GM19463 (cell line): ENCODE measurements at regions not wholly inside any gene's neighbourhood (a gene's known extent, or its start where the extent isn't known, plus 50 kb on each side); places are given as distances from the start of the nearest gene placed in this dataset.

ENCODE experiments used
- ATAC-seq: cut with Tn5 transposase; IDR thresholded peaks from one replicate; pipeline ENCODE4 v1.9.1; 2021; ENCODE audit warnings: mild to moderate bottlenecking, moderate library complexity; ENCODE audit not compliant: unreplicated experiment

DNA sequence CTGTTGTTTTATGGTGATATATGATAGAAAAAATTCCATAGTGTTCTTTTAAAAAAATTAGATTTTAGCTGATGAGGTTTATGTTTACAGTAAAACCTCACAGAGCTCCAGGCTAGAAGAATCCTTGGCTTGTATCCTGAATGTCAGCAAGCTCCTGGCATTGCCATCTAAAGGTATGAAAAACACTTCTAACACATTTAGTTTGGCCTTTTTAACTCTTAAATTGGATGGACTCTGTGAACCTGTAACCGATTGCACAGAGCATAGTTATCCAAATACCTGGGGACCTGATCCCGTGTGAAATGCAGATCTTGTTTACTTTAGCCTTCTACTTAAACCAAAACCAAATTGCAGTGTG, 241.1 kb upstream of the DCN start:
- no peak for ATAC-seq

DNA sequence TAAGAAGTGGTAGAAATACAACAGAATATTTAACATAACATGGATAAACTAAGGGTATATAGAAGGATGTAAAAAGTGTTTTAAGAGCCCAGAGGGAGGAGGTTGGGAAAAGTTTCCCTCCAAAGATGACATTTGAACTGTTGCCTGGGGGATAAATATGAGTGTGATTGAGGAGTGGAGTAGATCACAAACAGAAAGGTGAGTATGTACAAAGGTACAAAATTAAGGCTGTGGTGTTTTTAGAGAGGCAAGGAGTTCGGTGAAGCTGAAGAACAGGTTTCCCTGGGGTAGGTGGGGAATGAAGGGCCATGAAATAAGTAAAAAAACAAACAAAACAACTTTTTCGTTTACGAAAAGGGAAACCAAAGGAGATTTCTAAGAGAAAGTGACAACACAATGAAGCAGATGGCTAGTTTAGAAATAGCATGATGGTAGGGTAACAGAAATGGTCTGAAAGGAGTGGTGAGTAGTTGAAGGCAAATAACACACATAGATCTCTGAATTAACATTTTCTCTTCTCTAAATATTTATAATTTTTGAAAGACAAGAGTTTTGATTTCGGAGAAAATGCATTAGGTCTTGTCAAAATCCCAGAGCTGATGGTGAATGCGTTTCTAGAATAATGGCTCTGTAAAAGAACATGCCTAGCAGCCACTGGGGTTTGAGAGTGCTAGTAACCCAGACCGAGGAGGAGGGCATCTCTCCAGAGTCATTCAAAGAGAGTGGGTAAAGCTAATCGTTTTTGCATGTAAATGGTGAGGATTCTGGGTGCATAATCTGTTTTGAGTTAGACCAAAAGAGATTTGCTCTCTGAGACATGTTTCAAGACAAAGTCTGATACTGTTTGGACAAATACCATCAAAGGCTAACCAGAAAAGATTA, 240.4 kb upstream of the DCN start:
- no peak for ATAC-seq

DNA sequence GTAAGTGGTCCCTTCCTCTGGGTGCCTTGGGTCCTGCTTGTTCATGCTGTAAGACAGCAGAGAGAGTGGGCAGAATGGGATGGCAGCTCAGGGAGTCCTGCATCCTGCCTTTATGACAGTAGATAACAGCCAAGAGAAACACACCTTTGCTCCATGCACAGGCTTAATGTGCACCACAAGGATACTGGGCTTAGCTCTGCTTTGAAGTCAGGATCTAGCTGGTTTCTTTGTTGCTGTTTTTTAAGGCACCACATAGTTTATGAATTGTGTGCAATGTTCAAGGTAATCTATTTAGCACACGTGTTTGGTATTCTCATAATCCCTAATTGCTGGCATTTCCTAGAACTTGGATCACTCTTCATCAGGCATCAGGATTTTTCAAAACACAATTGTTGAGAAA, 239.5 kb upstream of the DCN start:
- ATAC-seq, result no peak

DNA sequence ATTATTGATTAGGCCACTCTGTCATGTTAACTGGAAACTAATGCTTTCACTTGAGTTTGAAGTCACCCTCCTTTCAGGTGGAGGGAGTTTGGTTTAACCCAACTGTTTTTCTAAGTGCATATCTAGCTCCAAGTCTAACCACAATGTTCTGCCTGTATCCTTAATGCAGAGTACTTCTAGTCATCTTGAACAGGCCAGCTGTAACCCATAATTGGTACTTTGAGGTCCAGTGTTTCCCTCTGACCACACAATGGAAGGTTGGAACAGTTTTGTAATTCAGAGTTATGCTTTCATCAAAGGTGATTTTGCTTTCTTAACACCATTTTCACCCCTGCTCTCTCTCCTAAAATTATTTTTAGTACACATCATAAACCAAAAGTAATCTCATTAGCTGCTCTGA, 237.2 kb upstream of the DCN start:
- no peak for ATAC-seq

DNA sequence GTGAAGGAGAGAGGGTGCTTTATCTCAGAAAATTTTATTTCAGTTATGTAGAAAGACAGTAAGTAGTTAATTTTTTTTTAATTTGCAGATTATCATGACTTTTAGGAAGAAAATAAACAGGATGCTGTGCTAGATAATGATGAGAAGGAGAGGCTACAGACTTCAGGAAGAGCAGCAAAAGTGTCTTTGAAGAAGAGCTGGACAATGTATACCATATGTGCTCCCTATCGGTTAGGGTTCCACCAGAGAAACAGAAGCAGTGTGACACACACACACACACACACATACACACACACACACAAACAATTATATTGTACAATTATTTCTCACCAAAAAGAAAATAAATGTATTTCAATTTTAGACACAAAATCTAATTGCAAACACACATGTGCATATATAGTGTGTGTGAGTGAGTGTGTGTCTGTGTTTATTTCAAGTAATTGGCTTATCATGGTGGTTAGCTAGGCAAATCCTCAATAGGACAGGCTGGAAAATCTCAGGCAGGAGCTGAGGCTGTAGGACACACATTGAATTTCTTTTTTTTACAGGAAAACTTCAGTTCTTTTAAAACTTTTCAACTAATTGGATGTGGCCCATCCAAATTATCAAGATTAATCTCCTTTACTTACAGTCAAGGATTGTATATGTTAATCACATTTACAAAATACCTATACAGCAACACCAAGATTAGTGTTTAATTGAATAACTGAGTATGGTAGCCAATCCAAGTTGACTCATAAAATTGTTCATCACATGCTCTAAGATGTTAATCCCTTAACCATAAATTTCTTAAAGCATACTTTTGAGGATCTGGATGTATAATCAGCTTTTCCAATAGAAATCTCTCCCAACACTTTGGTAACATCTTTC, 235.8 kb upstream of the DCN start:
- no peak for ATAC-seq

DNA sequence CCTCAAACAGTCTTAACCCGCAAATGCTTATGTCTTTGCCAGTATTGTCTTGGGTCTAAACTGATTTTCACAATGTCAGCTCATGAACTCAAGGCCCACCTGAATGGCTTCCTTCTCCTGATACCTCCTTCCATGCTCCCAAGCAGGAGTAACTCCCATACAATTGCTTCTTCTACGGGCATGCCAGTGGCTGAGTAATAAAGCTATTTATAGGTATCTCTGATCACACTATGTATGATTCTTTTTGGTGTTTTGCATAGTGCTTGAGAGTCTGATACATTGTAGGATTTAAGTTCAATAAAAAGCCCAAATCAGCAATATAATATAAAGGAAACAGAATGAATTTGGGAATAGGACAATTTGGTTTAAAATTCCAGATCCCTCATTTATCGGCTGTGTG, 235.0 kb upstream of the DCN start:
- ATAC-seq, result no peak

DNA sequence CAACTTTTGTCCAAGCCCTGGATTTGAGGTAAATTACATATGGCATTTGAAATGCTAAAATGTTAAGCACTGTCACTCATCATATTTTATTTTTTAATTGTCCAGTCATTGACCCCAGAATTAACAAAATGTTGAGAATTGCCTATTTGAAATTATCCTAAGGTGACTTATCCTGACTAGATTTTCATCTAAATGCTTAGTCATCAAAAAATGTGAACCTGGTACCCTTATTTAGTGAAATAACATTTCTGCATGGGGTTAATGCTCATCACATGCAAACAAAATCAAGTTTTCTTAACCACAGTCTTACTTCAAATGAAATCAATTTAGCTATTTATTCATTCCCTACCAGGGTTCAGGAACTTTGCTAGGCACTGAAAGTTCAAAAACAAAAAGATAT, 232.0 kb upstream of the DCN start:
- no peak for ATAC-seq

DNA sequence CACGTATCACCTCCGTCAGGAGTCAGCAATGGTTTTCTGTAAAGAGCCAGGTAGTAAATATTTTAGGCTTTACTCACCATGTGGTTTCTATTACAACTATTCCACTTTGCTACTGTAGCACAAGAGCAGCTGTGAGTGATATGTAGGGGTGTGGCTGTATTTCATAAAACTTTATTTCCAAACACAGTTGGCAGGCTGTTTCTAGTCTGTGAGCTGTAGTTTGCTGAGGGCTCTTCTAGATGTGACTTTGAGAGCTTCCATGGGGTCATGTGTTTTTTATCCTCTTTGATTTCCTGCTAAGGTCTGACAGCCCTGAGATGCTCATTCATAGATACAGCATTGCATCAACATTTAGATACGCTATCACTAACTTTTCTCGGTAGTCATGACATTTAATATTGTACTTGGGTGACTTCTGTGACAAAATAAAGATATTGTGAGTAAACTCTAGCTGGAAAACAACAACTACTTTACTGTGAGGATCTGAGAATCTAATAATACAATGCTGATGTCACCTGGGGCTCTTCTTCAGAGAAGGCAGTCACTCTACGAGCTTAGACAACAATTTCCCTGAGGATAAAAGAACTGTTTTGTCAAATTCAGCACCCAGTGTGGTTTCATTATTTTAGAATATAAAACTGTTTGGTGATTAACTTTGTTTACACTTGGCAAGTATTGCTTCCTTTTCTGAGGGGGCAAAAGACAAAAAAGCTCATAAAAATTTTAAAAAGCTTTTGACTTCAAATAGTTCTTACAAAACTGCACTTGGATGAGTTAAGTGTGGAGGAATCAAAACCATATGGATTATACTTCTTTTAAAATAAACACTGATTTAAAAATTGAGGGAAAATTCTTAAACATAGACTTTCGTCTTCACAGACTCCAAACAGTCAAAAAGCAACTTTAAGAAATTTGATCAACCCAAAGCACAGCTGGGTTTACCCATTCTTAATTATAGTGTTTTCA, 231.2 kb upstream of the DCN start:
- no peak for ATAC-seq

DNA sequence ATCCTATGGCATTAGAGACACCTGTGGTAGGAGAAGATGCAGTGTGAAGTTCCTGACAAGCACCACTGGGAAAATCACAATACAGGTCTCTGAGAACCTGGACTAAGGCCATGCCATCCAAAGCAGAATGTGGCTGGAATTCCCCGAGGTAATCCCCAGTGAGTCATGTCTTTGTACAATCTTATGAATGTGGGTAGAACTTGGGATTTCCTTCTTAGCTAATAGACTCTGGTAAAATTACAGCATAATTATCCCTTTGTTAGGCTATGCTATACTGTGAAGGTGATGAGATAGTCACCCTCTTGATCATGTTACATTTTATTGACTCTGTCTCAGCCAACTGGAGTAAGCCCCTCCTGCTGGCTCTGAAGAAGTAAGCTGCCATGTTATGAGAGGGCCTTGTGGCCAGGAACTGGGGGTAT, 224.3 kb upstream of the DCN start:
- ATAC-seq, result peak; percentile 78

DNA sequence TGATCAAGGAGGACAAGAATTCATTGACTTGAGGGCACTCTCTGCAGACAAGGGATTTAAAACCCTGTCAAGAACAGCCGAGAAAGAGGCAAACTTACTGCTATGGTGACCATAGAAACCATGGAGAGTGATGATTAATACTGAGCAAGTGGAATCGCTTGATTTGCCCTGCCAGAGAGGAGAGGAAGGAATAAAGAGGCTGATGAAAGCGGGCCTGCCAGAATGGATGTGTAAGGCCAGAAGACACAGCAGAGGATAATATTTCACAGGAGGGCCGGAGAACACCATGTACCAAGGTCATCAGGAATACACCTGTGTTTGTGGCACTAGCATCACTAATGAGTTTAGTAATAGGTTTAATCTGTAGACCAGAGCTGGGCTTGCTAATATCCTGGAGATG, 221.8 kb upstream of the DCN start:
- no peak for ATAC-seq

DNA sequence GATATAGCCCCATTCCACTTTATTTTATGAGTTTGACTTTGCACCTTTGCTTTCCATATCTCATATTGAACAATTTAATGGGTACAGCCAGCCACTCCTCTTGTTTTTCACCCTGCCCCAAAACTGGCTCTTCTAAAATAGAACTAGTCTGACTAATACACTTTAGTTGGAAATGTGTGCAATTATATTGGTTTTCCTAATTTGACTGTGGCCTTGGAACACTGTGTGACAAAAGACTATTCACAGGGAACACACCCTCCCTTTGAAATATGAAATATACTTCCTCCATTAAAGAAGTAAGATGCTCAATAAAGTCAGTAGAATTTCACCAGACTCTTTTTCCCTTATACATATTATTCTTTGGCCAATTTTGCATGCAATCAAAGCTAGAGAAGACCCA, 218.6 kb upstream of the DCN start:
- ATAC-seq, result no peak

DNA sequence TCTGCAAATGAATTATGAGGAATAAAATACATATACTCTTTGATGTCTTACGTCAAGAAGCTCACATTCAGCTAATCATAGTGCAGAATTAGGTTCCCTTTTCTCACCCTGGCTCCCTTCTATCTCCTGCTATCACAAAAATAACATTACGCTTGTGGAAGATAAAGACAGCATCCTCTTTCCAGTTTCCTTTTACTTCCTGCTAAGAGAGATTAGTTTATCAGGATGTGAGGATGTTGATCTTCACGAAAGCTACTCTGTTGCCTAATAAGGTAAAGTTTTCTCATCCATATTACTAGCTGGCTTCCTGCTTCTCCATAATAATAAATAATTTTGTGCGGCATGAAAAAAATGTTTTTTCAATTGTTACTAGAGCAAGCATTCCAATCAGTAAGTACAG, 217.7 kb upstream of the DCN start:
- no peak for ATAC-seq

DNA sequence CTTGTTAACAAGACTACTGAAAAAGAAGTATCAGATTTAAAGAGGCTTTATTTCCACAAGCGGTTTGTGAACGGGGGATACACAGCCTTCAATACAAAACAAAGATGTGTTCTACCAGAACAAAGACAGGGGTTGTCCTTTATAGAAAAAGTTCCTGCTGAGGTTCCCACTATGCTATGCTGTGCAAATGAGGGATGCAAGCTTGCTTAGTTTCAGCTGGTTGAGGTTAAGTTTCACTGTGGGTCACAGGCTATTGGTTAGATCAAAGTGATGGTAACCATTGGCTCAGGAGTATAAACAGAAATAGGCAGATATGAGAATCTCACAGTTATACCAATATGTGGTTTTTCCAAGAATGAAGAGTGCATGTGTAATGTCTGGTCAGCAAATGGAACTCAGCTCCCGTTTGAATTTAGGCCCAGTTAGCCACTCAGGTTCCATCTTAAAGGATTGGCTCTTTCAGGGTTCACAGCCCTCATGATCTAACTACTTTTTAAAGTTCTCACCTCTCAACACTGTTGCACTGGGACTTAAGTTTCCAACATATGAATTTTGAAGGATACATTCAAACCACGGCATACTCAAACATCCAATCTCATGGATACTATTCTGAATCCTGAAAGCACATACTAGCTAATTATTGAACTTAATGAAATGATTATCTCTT, 215.4 kb upstream of the DCN start:
- ATAC-seq, result no peak

DNA sequence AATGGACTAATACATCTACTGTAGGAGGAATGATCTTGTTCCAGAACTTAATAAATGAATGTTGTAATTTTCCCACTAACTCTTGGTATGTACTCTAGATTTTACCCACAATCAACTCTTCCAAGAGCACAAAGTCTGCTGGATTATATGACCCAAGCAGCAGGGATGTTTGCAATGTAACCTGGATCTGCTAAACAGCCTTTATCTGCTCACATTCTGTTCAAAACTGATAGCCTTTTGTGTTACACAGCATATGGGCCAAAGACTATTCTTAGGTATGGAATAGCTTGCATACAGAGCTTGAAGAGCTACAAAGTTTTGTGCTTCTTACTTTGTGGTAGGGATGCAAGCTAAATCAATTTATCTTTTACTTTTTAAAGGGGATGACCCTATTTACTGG, 213.7 kb upstream of the DCN start:
- ATAC-seq, result no peak

DNA sequence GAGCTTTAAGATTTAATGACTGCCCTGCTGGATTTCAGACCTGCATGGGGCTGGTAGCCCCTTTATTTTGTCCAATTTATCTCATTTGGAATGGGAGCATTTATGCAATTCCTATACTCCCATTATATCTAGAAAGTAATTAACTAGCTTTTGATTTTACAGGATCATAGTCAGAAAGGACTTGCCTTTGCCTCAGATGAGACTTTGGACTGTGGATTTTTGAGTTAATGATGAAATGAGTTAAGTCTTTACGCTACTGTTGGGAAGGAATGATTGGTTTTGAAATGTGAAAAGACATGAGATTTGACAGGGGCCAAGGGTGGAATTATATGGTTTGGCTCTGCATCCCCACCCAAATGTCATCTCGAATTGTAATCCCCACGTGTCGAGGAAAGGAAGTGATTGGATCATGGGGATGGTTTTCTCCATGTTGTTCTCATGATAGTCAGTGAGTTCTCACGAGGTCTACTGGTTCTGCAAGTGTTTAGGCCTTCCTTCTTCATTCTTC, 213.1 kb upstream of the DCN start:
- no peak for ATAC-seq

DNA sequence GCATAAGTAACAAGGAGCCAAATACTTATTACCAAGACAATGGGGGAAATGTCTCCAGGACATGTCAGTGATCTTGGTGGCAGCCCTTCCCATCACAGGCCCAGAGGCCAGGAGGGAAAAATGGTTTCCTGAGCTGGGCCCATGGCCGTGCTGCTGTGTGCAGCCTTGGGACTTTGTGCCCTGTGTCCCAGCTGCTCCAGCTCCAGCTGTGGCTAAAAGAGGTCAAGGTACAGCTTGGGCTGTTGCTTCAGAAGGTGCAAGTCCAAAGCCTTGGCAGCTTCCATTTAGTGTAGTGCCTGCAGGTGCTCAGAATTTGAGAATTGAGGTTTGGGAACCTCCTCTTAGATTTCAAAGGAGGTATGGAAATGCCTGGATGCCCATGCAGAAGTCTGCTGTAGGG, 212.3 kb upstream of the DCN start:
- no peak for ATAC-seq

DNA sequence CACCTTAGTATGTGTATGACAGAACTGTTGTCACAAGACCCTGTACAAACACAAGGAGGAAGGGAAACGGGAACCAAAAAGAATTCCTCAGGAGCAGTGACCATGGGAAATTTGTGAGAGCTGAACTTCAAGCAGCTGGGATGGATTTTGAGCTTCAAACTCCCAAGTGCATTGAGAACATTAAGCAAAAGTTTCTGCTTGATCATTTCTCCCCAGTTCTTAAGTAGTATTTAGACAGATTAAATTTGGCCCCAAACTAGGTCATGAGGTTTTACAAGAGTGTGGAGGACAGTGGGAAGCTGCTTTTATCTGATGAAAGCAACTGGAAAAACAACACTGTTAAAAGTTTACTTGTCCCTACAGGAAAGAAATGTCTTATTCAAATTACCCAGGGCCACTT, 206.0 kb upstream of the DCN start:
- no peak for ATAC-seq

DNA sequence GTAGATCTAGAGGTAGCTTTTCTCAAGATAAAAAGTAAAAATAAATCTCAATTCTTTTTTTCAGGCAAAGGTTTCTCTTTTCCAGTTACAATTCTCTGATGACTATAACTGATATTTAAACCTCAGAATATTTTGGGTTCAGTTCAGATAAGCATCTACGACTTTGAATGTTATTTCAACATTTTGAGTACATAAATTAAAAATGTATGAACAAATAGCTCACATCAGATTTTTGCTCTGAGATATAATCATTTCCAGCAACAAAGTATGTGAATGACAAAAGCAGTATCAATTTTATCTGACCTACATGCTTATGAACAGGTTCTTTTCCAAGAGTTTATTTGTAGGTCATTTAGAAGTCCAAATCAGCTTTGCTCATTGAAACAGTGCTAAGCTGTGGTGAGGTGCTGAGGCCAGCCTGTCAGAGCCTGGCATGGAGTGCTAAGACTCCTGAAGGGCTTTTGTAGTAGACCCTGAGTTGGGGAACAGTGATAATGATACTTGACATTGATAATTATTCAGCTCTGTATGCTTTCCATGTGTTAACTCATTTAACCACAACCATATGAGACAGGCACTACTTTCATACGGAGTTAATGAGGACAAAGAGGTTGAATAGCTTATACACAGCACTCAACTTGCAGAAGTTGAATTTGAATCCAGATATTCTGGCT, 205.0 kb upstream of the DCN start:
- ATAC-seq, result no peak

DNA sequence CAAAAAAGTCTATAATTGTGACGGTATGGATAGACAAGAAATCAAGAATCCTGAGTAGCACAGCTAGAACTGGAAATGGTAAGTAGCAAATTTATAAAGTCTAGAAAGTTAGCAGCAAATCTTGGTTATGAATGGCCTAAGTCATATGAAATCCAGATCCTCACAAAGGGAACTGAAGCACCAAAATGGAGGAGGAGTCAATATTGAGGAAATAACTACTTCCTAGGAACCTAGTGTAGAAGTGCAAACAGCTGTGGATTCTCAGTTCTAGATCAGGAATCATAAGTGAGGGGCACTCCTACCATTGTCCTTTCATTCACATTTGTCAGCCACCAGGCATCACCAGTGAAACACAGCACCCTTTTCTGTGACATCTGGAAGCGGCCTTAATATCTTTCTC, 202.2 kb upstream of the DCN start:
- ATAC-seq, result no peak

DNA sequence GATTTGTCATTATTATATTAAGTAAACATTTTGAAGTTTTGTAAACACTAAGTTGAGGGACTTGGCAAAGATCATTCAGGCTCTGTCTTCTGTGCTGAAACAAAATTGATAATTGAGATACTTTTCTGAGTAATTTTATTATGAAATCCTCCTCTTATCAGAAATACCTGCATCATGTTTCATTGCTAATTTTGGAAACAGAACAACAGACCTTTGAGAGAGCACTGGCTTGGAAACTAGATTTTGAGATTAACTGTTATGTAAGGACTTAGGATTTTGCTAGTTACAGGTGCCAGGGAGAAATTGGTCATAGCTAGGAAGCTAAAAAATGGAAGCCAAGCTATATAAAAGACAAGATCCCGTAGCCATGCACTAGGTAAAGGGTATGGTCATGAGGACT, 201.7 kb upstream of the DCN start:
- no peak for ATAC-seq
